HepG2 (cell line): ENCODE measurements at regions not wholly inside any gene's neighbourhood (a gene's known extent, or its start where the extent isn't known, plus 50 kb on each side); places are given as distances from the start of the nearest gene placed in this dataset.

Experiments
- ATAC-seq: fragments of 200-7000 bp; cut with Tn5 transposase; 3 replicates; pipeline ENCODE4 v1.9.1; 2020; ENCODE audit warnings: mild to moderate bottlenecking, moderate library complexity
- BruUV-seq: library from RNA; stranded (reverse); fragments of 400-500 nt; replicated peaks from 2 replicates; lab custom pipeline; 2021; lab: Mats Ljungman, UMichigan
- CTCF ChIA-PET: fragments of 300-600 bp; formaldehyde crosslinking; extraction: SDS; loops from one replicate; lab custom pipeline; 2021; ENCODE audit warnings: low total read pairs, inconsistent platforms, low intra/inter-chr PET ratio; lab: Yijun Ruan, JAX
- POLR2A ChIA-PET: fragments of 350-600 bp; sonication (Branson Sonifier 250); formaldehyde crosslinking; loops from one replicate; lab custom pipeline; 2020; ENCODE audit warnings: antibody characterized with exemption, inconsistent platforms; lab: Yijun Ruan, JAX
- DNase-seq: peaks from one replicate; pipeline ENCODE4 v3.0.0-alpha.2; 2015; ENCODE audit warnings: low spot score
- FAIRE-seq: peaks from 3 replicates; lab custom pipeline; 2011; peaks lifted over from hg19 to GRCh38; lab: Jason Lieb, UNC
- H2AFZ ChIP-seq: one replicate; pipeline ENCODE4 v1.6.1; 2011; ENCODE audit warnings: low read length, inconsistent platforms
- H3K27ac ChIP-seq: fragments of 300-600 bp; 3 replicates; pipeline ENCODE4 v1.8.0; 2011; ENCODE audit warnings: mixed run types, mild to moderate bottlenecking, mixed read lengths, low read length, inconsistent platforms; ENCODE audit not compliant: insufficient read depth; ENCODE audit errors: extremely low read length
- H3K27me3 ChIP-seq, 2 experiments: fragments of 200-600 bp in 1 of 2; 2 replicates in 1 of 2; 3 replicates in 1 of 2; pipeline versions ENCODE4 v1.6.0 to v1.8.0; 2011; ENCODE audit warnings: low read length in 2 of 2, mild to moderate bottlenecking in 2 of 2, moderate library complexity in 2 of 2, inconsistent platforms in 1 of 2; ENCODE audit not compliant: insufficient read depth in 2 of 2, control insufficient read depth in 1 of 2
- H3K36me3 ChIP-seq, 2 experiments: fragments of 200-600 bp in 1 of 2; replicated peaks in 1 of 2; 2 replicates in 1 of 2; 3 replicates in 1 of 2; pipeline versions ENCODE4 v1.5.1 to v1.8.0; 2011; ENCODE audit warnings: low read length in 2 of 2, inconsistent platforms in 1 of 2; ENCODE audit not compliant: insufficient read depth in 2 of 2, control insufficient read depth in 1 of 2
- H3K4me1 ChIP-seq: 2 replicates; pipeline ENCODE4 v1.5.1; 2012; ENCODE audit warnings: low read length, inconsistent platforms; ENCODE audit not compliant: insufficient read depth
- H3K4me2 ChIP-seq: 2 replicates; pipeline ENCODE4 v1.6.0; 2011; ENCODE audit warnings: low read depth, low read length, inconsistent platforms
- H3K4me3 ChIP-seq, 3 experiments: fragments of 200-600 bp in 1 of 3; sonication (generic), shearing (Covaris generic) in 1 of 3; replicated peaks in 1 of 3; 2 replicates each; pipeline ENCODE4 v1.5.1; 2011 to 2016; ENCODE audit warnings: low read length in 3 of 3, inconsistent platforms in 2 of 3, low read depth in 2 of 3, mild to moderate bottlenecking in 2 of 3, control low read depth in 1 of 3, mixed read lengths in 1 of 3; ENCODE audit not compliant: insufficient read depth in 1 of 3
- H3K79me2 ChIP-seq: one replicate; pipeline ENCODE4 v1.6.1; 2011; ENCODE audit warnings: low read length, inconsistent platforms; ENCODE audit not compliant: insufficient read depth
- H3K9ac ChIP-seq: 2 replicates; pipeline ENCODE4 v1.6.0; 2011; ENCODE audit warnings: mild to moderate bottlenecking, low read depth, low read length, inconsistent platforms; ENCODE audit not compliant: insufficient read depth
- H3K9me3 ChIP-seq: 2 replicates; pipeline ENCODE4 v1.5.1; 2012; ENCODE audit warnings: mild to moderate bottlenecking, low read length
- H4K20me1 ChIP-seq: 2 replicates; pipeline ENCODE4 v1.6.0; 2011; ENCODE audit warnings: inconsistent platforms, mild to moderate bottlenecking, low read length, moderate library complexity; ENCODE audit not compliant: insufficient read depth
- FOXM1 ChIP-seq: sonication (generic); formaldehyde crosslinking; IDR thresholded peaks from 2 replicates; pipeline ENCODE4 v1.5.0; 2020; ENCODE audit warnings: missing genetic modification reagents
- MXI1 ChIP-seq: IDR thresholded peaks from 3 replicates; pipeline ENCODE4 v1.6.1; 2012; ENCODE audit warnings: low read depth, low read length, inconsistent platforms, borderline replicate concordance
- NFE2L1 ChIP-seq: sonication (generic); formaldehyde crosslinking; IDR thresholded peaks from 2 replicates; pipeline ENCODE4 v1.4.0; 2020; ENCODE audit warnings: missing genetic modification reagents, mild to moderate bottlenecking, borderline replicate concordance
- NR3C1 ChIP-seq: sonication (generic); formaldehyde crosslinking; IDR thresholded peaks from 2 replicates; pipeline ENCODE4 v1.4.0; 2020; ENCODE audit warnings: missing genetic modification reagents
- RFX3 ChIP-seq: IDR thresholded peaks from 2 replicates; pipeline ENCODE4 v1.6.1; 2016; ENCODE audit warnings: missing biosample characterization, missing genetic modification reagents
- SAP130 ChIP-seq: IDR thresholded peaks from 2 replicates; pipeline ENCODE4 v1.6.1; 2016; ENCODE audit warnings: low read depth
- SCMH1 ChIP-seq: sonication (generic); formaldehyde crosslinking; IDR thresholded peaks from 2 replicates; pipeline ENCODE4 v1.9.0; 2021; ENCODE audit warnings: missing genetic modification reagents, mild to moderate bottlenecking, borderline replicate concordance
- SIN3A ChIP-seq: IDR thresholded peaks from 2 replicates; pipeline ENCODE4 v1.6.1; 2011; ENCODE audit warnings: low read depth, mild to moderate bottlenecking, control low read depth, low read length, borderline replicate concordance
- SOX13 ChIP-seq, 3 experiments: fragments of 450-650 bp in 1 of 3; sonication (generic) in 1 of 3; formaldehyde crosslinking in 1 of 3; IDR thresholded peaks in 2 of 3; conservative IDR thresholded peaks in 1 of 3; 2 replicates each; pipeline versions ENCODE4 v1.5.0 to v1.6.1; 2016 to 2020; ENCODE audit warnings: antibody characterized with exemption in 1 of 3, mild to moderate bottlenecking in 1 of 3, missing compliant biosample characterization in 1 of 3, missing genetic modification reagents in 1 of 3, moderate library complexity in 1 of 3
- ZC3H13 ChIP-seq: sonication (generic); formaldehyde crosslinking; IDR thresholded peaks from 2 replicates; pipeline ENCODE4 v1.8.1; 2023; ENCODE audit warnings: mild to moderate bottlenecking, missing genetic modification reagents, moderate library complexity
- ZNF33B ChIP-seq: sonication (generic); formaldehyde crosslinking; IDR thresholded peaks from 2 replicates; pipeline ENCODE4 v1.5.1; 2020; ENCODE audit warnings: mild to moderate bottlenecking, missing genetic modification reagents
- whole genome bisulfite sequencing: methylation state at CpG from one replicate; pipeline ENCODE4 v1.1.6; 2017; ENCODE audit warnings: low lambda C conversion rate; 5-methylcytosine and 5-hydroxymethylcytosine counted together
- in situ Hi-C: cut with HindIII; loops from 2 replicates; pipeline ENCODE4 v1.10.0; 2017; ENCODE audit warnings: low pct_unique_long_range_greater_than_20kb; ENCODE audit not compliant: extremely low pct_ligation_motif_present
- intact Hi-C: fragments of 100-400 bp; cut with micrococcal nuclease; formaldehyde crosslinking; loops from one replicate; pipeline ENCODE4 v1.10.0; 2022; ENCODE audit not compliant: unreplicated experiment
- TF ChIP-seq, protein P1 (sequence below): sonication (generic); formaldehyde crosslinking; IDR thresholded peaks from 2 replicates; pipeline ENCODE4 v1.4.0; 2020; ENCODE audit warnings: missing genetic modification reagents
- TF ChIP-seq, protein P2 (sequence below): sonication (generic); formaldehyde crosslinking; IDR thresholded peaks from 2 replicates; pipeline ENCODE4 v1.4.0; 2020; ENCODE audit warnings: missing genetic modification reagents
- TF ChIP-seq, protein P3 (sequence below): sonication (generic); IDR thresholded peaks from 2 replicates; pipeline ENCODE4 v1.6.1; 2016; ENCODE audit warnings: low read depth, borderline replicate concordance

DNA sequence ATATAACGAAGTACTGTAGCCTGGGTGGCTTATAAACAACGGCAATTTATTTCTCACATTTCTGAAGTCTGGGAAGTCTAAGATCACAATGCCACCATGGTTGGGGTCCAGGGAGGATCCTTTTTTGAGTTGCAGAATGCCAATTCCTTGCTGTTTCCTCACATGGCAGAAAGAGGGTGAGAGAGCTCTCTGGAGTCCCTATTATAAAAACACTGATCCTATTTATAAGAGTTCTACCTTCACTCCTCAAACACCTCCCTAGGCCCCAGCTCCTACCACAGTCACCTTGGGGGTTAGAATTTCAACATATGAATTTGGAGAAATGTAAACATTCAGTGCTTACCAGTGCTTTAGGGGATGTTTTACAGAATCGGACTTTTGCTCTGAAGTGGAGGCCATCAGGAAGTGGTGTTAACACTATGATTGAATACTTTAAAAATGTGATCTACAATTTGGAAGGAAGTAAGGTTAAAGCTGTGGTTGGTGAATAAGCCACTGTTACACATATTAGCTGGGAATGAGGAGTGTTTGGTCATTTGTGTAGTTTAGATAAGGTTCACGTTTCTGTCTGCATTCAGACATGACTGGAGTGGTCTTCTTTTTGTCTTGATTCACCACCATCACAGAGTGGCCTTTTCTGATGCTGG is 79.9 kb upstream of the SPTLC3 start (continued):
- TF ChIP-seq, protein P1, sequence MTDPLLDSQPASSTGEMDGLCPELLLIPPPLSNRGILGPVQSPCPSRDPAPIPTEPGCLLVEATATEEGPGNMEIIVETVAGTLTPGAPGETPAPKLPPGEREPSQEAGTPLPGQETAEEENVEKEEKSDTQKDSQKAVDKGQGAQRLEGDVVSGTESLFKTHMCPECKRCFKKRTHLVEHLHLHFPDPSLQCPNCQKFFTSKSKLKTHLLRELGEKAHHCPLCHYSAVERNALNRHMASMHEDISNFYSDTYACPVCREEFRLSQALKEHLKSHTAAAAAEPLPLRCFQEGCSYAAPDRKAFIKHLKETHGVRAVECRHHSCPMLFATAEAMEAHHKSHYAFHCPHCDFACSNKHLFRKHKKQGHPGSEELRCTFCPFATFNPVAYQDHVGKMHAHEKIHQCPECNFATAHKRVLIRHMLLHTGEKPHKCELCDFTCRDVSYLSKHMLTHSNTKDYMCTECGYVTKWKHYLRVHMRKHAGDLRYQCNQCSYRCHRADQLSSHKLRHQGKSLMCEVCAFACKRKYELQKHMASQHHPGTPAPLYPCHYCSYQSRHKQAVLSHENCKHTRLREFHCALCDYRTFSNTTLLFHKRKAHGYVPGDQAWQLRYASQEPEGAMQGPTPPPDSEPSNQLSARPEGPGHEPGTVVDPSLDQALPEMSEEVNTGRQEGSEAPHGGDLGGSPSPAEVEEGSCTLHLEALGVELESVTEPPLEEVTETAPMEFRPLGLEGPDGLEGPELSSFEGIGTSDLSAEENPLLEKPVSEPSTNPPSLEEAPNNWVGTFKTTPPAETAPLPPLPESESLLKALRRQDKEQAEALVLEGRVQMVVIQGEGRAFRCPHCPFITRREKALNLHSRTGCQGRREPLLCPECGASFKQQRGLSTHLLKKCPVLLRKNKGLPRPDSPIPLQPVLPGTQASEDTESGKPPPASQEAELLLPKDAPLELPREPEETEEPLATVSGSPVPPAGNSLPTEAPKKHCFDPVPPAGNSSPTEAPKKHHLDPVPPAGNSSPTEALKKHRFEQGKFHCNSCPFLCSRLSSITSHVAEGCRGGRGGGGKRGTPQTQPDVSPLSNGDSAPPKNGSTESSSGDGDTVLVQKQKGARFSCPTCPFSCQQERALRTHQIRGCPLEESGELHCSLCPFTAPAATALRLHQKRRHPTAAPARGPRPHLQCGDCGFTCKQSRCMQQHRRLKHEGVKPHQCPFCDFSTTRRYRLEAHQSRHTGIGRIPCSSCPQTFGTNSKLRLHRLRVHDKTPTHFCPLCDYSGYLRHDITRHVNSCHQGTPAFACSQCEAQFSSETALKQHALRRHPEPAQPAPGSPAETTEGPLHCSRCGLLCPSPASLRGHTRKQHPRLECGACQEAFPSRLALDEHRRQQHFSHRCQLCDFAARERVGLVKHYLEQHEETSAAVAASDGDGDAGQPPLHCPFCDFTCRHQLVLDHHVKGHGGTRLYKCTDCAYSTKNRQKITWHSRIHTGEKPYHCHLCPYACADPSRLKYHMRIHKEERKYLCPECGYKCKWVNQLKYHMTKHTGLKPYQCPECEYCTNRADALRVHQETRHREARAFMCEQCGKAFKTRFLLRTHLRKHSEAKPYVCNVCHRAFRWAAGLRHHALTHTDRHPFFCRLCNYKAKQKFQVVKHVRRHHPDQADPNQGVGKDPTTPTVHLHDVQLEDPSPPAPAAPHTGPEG (CRISPR knock-in tag), result 0 out of 2 replicates have a peak, but pooled peaks have one; percentile 21
- TF ChIP-seq, protein P2, sequence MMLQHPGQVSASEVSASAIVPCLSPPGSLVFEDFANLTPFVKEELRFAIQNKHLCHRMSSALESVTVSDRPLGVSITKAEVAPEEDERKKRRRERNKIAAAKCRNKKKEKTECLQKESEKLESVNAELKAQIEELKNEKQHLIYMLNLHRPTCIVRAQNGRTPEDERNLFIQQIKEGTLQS, result peak; percentile 37
- TF ChIP-seq SCMH1 (no peak), SOX13 (IDR thresholded peaks at IDR 0.05) (no peak), SOX13 (CRISPR knock-in tag; conservative IDR thresholded peaks at IDR 0.05 in 1 of 2, IDR thresholded peaks at IDR 0.05 in 1 of 2) (peak in 1 of 2 experiments; percentile 76; a peak in 2 of 4 replicates)

DNA sequence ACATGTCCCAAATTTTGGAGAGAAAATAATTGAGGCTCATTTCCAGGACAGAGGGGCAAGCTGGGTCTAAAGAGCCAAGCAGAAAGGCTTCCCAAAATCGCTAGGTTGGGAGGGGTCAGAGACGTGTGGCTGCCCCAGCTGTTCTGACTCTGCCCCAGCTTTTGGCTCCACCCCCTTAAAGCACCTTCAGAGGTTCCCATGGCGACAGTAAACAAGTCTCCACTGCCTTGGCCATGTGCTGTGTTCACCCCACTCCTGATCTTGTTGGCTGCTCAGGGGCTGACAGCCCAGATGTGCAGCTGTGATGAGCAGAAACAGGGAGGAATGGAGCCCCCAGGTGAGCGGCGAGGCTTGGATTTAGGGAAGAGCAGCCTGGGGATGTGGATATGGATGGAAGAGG is 72.8 kb upstream of the SPTLC3 start:
- FAIRE-seq, result no peak
- Histone ChIP-seq H3K4me1 (peaks cover 13% of the 10 kb centered on the region; the same call in 1 of the 2 replicates), H3K9ac (no peak overlapping the region), H3K79me2 (no peaks in the 10 kb centered on the region), H3K27me3 (no peaks in the 10 kb centered on the region), H2AFZ (no peak overlapping the region), H3K27ac (no peak overlapping the region), H4K20me1 (no peaks in the 10 kb centered on the region), H3K9me3 (no peaks in the 10 kb centered on the region), H3K4me2 (no peak overlapping the region), H3K4me3 (no peak overlapping the region), H3K36me3 (no peaks in the 10 kb centered on the region)
- peak; percentile 67 for ATAC-seq
- intact Hi-C loops (no loop called here), in situ Hi-C loops (loop anchor here (25.0 kb wide), 1 partner anchor 601 kb away; no protein-coding TSS in a partner anchor)
- POLR2A ChIA-PET, result no interaction called here
- CTCF ChIA-PET, result no interaction called here
- DNase-seq, result no peak
- 49% methylated on average over 5 of the region's 5 CpGs for WGBS
- no TSS peak for BruUV-seq
- TF ChIP-seq ZNF33B (CRISPR knock-in tag) (no peak), RFX3 (CRISPR knock-in tag) (peak; percentile 84), ZC3H13 (CRISPR knock-in tag) (no peak), MXI1 (peak; percentile 55; the same call in 1 of the 3 replicates), NFE2L1 (CRISPR knock-in tag) (no peak), SIN3A (0 out of 2 replicates have a peak, but pooled peaks have one; percentile 40), FOXM1 (CRISPR knock-in tag) (0 out of 2 replicates have a peak, but pooled peaks have one; percentile 20), NR3C1 (0 out of 2 replicates have a peak, but pooled peaks have one; percentile 26), SAP130 (0 out of 2 replicates have a peak, but pooled peaks have one; percentile 21)
- TF ChIP-seq, protein P3, sequence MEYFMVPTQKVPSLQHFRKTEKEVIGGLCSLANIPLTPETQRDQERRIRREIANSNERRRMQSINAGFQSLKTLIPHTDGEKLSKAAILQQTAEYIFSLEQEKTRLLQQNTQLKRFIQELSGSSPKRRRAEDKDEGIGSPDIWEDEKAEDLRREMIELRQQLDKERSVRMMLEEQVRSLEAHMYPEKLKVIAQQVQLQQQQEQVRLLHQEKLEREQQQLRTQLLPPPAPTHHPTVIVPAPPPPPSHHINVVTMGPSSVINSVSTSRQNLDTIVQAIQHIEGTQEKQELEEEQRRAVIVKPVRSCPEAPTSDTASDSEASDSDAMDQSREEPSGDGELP, result peak; percentile 25; the same call in 1 of the 2 replicates
